ENCODE measurements at regions not wholly inside any gene's neighbourhood (a gene's known extent, or its start where the extent isn't known, plus 50 kb on each side); places are given as distances from the start of the nearest gene placed in this dataset.

- TF ChIP-seq CTCF (IDR thresholded peaks at IDR 0.05) = no peak
- TF ChIP-seq POLR2A (IDR thresholded peaks at IDR 0.05) = no peak
Measured at GRCh38 chr3:127404221-127405009, 116.6 kb upstream of the PRR20G start.

Data from ovary (tissue), 3 donors.